GM21723 (cell line): ENCODE measurements at regions not wholly inside any gene's neighbourhood (a gene's known extent, or its start where the extent isn't known, plus 50 kb on each side); places are given as distances from the start of the nearest gene placed in this dataset.

Experiments
- ATAC-seq: cut with Tn5 transposase; IDR thresholded peaks from one replicate; pipeline ENCODE4 v1.9.1; 2021; ENCODE audit warnings: mild to moderate bottlenecking, moderate library complexity; ENCODE audit not compliant: unreplicated experiment

DNA sequence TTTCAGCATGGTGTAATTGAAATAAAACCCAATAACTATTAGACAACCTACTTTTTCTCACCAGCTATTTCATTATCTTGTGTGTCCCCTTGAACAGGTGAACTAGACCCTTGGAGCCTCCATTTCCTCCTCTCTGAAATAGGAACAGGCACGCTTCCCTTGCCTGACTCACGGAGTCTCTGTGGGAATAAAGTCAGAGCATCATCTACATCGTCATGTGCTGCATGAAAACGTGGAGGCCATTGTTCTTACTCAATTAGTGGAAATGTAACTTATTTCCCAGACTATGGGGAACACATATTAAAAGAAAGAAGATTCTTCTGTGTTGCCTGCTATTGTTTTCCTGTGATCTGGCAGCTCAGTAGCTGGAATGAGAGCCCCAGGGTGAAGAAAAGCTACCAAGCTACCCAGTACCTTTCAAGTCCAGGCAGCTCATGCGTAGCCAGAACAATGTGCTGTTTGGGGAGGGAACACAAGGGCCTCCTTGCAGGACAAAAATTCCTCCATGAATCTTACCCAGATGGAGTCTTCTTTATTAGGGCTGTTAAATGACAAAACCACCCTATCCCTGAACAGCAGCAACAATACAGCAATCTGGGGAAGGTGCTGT is 59.8 kb downstream of the SOX11 start:
- no peak for ATAC-seq

DNA sequence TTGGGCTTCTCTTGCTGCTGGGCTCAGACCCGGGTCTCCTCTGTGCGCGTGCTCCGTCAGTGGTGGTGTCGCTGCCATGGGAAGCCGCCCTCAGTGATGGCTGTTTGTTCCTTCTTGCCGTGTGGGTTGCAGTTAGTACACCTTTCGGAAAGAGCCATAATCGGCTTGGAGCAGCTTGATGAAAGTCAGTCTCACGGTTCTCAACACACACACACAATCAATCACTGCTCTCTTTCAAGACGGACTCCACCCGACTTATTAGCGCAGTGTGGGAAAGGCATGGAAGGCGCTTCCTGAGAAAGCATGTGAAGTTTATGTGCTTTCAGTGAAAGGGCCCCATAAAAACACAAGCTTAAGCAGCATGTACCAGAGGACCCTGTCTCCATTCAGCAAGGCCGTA is 64.1 kb downstream of the SOX11 start:
- ATAC-seq: no peak

DNA sequence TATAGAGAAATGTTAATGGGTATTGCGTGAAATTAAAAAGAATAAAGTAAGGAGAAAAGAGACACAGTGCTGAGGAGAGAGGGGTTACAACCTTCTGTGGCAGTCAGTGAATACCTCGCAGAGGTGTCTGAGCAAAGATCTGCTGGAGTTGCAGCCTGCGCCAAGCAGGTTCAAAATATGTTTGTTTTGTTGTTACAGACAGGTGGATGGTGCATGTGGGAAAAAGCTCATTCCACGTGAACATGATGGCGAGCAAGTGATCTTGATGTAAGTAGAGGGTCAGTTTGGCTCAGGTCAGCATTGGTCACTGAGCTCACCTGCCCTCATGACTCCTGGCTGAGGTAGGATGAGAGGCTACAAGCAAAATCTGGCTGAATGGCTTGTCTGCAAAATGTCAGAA is 66.2 kb downstream of the SOX11 start:
- no peak for ATAC-seq

DNA sequence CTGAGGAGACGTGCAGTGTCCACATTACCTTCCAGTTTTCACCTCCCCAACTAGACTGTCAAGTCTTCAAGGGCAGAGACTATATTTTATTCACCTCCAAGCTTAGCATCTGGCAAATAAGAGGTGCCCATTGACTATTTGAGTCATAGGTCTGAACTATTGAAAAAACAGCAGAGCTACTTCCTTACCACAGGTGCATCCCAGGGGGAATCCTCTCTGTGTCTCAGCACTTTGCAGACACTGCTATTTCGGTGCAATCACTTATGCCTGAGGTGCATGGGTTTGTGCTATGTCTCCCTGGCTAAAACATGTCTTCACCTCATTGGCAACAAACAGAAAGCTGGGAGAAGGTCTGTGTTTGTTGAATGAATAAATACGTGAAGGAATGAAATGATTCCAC is 67.8 kb downstream of the SOX11 start:
- no peak for ATAC-seq

DNA sequence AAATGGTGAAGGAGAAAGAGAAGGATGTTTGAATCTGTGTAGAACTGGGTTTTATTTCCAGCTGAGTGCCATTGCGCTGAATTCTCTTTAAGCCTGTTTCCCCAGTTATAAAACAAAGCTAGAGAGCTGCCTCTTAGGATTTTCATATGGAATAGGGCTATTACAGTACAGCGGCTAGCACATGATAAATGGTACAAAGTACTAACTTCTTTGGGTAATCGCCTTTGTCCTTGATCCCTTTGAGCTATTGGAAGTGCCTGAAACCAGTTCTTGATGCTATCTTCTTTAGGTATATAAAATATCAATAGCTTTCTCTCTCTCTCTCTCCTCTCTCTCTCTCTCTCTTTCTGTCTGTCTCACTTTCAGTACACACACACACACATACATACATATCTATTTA is 71.3 kb downstream of the SOX11 start:
- no peak for ATAC-seq

DNA sequence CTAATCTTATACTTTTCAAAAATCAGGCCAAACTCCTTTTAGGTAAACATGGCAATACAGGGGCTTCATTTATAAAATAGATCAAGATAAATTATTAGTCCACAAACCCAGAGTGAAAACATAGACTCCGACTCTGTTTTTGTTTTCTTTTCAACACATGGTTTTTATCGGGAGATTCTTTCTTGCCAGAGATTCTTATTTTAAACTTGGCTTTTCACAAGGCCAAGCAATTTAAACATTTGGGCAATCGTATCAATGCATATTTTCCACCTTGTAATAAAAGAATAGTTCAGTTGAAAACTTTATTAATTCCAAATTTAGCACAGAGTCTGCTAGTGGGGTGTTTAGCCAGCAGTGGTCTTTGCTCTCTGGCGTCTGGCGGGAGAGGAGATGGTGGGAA is 71.9 kb downstream of the SOX11 start:
- no peak for ATAC-seq

DNA sequence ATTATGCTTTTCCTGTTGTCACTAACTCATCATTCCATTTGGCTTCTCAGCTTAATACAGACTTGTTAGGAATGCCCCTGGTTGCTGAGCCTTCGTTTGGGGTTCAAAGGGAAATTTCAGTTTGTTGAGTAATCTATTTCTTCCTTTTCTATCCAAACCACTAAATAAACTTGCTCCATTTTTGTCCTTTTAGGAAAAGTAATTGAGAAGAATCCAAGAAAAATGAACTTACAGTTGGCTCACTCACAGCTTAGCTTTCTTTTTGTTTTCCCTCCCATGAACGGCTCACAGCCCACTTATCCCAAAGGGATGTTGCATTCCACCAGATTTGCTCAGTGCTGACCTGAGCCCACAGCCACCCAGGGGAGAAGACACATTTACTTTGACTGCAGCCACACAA is 73.9 kb downstream of the SOX11 start:
- no peak for ATAC-seq

DNA sequence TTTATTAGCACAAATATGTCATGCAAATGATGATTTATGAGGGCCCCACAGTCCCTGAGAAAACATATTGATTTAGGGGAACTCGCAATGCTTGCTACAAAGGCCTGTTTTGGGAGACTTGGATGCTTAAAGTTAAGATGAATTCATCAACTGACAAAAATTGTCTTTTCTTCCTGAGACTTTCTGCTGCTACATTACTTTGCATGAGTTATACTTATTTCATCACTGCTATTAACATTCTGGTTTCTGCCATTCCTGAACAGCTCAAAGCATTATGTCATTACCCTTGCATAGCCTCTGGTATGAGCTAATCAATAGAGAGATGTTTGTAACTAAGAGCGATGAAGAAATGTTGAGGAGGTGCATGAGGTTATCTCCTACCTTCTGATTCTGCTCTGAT is 74.4 kb downstream of the SOX11 start:
- ATAC-seq: no peak

DNA sequence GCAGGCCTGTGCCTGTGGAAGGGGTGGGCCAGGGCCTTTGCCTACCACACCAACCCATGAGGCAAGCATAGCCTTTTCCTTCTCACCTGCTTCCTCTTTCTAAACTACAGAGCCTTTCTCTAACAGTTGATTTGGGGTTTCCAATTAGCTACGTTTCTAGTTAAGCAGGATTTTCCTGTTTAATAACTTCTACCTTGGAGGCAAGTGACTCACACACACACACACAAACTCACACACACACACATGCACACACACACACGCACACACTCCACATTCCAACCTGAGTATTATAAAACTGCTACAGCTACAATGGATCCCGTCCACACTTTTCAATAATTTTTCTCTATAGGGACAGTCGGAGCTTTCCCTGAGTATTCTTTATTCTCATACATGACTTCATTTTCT is 84.9 kb downstream of the SOX11 start:
- ATAC-seq: no peak

DNA sequence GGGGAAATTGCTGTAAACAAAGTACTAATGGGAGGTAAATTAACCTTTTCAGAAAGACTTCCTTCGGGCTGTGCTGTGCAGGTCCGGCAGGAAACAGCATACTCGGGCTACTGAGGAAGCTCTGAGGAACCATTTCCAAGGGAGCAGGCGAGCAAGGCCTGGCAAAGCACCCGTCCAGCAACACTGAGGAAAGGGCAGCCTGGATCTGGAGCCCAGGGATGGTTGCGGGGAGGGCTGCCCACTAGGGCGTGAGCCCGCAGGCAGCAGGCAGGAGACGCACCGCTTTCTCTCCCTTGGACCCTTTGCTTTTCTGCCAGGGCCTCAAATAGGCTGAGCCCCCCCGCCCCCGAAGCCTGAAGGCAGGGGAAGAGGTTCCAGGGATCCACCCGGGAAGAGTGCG is 89.5 kb downstream of the SOX11 start:
- ATAC-seq: no peak

DNA sequence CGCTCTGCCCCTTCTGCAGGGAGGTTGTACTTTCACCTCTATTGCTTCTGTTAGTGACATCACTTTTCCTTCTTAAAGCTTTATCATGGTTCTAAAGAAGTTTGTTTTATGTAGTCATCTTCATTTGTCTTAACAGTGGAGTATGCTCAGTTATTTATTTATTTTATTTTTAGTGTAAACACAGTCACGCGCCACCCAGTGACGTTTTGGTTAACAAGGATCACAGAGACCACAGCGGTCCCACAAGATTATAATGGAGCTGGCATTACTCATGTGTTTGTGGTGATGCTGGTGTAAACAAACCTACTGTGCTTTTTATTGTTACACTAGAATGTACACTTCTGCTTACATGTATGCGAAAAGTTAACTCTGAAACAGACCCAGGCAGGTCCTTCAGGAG is 89.9 kb downstream of the SOX11 start:
- ATAC-seq: no peak

DNA sequence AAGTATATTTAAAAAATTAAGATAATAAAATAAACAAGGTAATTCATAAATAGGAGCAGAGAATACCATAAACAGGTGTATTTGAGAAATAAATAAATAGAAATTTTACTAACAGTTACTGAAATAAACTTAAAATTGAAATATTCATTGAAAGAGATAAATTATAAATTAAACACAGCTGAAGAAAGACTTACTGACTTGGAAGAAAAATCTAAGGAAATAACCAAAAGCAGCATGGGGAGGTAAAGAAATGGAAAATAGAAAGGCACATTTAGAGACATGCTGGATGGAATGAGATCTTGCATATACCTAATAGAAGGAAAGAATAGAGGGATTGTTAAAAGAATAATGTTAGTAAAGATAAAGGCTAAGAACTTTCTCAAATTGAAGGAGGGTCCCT is 96.3 kb downstream of the SOX11 start:
- ATAC-seq: no peak

DNA sequence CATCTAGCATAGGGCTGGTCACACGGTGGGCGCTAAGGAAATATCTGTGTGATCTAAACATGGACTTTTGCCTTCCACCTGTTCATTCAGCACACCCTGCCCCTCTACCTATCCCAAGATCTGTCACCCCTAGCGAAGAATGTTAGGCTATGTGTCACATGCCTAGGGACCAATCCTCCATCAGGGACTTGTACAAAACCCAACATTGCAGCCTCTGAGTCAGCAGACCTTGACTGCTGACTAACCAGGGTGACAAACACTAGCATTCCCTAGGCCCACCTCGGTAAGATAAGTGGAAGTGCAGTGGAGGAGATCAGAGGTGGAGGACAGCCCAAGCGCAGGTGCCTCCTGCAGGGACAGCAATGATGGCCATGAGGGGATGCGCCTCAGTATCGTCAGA is 99.2 kb downstream of the SOX11 start:
- no peak for ATAC-seq

DNA sequence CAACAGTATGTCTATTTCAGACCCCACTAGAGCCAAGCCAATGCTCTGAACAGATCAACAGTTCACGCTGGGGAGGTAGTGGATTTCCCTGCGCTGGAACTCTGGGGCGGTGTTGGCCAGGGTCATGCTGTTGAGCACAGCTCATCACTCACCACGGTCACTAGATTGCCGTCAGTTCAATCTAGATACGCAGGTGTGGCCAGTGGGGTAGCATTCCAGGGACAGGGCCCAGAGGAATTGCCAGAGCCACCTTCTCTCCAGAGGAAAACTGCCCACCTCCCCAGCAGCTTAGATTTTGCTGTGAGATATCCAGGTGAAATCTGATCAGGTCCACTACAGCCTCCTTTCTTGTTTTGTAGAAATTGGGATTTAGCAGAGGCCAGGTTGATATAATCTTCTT is 101.8 kb downstream of the SOX11 start:
- no peak for ATAC-seq

DNA sequence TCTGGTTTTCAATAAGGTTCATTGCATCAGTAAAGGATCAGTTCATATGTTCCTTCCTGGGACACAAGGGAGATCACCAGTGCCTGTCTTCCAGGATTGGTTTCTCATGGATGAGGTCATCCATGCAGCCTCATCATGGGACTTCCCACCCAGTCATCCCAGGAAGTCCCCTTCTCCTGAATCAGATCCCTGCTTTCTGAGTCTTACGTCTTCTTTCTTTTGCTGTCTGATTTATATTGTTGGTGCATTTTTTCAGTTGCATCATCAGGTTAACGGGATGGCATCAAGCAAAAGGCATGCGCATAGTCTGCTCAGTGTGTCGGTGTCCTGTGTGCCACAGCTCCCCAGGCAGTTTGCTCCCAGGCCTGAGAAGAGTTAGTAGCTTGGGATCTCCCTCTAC is 105.9 kb downstream of the SOX11 start:
- ATAC-seq: no peak

DNA sequence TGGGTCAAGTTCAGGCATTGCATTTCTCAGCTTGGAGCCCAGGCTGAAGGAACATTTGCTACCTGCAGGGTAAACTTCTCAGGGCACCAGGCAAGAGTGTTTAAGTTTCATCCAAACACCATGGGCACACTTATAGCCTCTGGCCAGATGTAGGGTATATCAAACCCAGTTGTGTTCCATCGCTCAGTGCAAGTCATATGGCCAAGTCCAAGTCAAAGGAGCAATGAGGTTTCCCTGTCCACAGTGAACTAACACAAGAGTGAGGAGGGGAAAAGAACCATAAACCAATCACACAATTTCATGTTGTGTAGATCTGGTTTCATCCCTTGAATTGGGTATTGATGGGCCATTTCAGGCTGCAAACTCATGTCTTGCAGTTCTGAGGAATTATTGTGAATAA is 107.2 kb downstream of the SOX11 start:
- no peak for ATAC-seq

DNA sequence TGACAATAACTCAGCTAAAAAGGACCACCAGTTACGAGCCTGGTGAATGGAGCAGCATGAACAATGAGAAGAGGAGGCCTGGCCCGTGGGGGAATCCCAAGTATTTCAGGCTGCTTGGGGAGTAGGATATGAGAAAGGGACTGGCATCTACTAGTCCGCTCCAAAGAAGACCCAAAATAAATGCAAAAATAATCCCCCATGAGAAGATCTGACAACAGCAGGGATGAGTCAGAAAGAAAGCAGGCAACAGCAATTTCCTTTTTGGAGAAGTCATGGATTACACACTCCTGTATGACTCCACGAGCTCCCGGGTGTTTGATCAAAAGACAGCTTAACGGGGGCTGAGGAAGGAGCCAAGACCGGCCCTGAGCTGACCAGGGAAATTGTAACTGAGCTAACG is 111.4 kb downstream of the SOX11 start:
- no peak for ATAC-seq

DNA sequence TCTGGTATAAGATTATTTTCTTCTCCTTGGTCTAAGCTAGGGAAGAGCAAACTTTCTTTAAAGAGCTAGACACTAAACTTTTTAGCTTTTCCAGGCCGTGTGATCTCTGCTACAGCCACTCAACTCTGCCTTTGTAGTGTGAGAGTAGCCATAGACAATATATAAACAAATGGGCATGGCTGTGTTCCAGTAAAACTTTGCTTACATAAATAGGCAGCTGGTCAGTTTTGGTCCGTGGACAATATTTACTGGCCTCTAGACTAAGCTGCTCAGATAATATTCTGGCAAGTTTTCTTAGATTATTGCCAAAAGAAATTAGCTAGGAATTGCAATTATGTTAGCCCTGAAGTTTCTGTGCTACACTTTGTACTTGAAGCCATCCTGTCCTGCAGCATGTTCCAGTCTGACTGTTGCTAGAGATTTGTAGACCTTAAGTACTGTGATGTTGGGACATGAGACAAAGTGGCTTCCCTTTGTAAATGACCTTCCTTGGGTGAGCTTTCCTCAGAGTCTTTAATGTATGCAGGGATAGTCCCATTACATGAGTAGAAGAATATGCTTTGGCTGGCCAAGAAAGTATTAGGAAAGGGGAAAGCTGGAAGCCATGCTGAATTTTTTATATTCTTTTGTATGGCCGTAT is 126.9 kb downstream of the SOX11 start:
- no peak for ATAC-seq

DNA sequence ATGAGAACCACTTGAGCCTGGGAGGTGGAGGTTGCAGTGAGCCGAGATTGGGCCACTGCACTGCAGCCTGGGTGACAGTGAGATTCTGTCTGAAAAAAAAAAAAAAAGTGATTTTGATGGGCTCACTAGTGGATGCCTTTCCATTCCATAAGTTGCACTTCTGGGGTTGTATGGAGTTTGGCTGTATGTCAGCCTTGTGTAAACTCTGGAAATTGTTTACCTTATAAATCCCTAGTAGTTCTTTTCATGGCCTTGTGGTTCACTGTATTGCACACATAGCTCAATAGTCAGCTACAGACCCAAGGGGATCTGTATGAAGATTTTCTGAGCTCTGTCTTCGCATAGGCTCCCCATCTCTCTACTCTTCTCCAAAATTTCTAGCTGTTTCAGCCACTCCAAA is 131.9 kb downstream of the SOX11 start:
- no peak for ATAC-seq

DNA sequence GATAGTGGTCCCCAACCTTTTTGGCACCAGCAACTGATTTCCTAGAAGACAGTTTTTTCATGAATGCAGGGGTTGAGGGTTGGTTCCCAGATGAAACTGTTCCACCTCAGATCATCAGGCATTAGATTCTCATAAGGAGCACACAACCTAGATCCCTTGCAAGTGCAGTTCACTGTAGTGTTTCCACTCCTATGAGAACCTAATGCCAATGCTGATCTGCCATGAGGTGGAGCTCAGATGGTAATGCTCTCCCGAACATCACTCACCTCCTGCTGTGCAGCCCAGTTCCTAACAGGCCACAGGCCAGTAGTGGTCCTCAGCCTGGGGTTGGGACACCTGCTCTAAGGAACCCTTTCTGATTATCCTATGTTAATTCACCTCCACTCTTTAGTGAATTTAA is 133.5 kb downstream of the SOX11 start:
- no peak for ATAC-seq

DNA sequence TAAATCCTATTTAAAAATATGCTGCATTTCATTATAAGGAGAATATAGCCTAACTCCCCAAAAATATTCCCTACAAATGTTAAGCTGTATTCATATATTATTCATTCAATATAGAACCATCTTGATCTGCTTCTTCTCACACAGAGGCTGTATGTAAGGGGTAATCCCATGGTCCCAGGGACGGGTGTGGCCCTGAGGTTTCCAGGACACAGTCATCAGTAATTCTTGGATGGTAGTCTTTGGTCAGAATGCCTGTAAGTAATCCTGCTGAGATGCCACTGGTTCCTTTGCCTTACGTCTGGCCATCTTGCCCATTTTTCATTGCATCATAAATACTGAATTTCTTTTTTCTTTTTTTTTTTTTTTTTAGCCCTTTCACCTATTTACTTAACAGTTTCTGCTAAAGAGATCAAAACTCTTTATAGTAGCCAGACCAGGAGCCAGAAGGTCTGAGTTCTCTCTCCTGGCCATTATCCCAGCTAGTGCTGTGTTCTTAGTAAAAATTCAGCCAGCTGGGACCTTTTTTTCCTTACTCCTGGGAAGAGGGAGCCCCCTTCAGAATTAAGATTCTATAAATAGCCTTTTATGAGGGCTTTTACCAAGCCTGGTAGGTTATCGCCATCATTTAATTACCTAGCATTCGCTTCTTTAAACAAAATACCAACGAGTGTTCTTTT is 134.9 kb downstream of the SOX11 start:
- no peak for ATAC-seq

DNA sequence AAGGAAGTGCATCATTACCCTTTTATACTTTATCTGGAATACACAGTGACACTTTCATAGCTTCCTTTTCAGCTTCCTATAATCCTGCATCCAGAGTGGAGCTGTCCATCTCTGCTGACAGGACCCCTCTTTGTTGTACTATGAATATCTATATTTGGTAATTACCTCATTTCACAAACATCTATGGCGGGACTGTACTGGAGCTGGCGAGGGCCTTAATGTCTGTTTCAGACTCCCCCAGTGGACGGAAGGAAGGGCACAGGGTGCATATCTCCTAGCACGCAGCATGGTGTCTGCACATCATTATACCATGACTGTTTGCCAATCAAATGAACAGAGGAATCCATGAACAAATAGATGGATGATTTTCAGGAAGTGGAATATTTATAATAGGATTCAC is 142.3 kb downstream of the SOX11 start:
- ATAC-seq: no peak

DNA sequence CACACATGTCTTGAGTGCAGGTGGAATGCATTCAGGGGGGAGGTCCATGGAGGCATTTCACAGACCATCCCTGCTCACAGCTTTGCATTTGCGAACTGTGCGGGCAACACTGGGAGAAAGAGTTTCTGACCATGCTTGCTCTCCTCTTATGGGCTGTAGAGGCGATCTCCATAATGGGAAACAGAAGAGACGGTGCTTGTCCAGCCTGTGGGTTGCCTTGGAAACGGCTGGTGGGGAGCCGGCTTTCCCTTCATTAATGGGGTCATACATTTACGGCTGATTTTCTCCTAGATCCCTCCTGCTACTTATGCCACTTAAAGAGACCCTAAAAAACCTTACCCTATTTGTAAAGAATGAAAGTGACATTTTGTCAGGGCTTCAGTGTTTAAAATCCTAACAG is 147.4 kb downstream of the SOX11 start:
- ATAC-seq: no peak
